Activated T-cell treated with anti-CD3 and anti-CD28 coated beads, Interleukin-2, amount 50 U/mL, for 24 hours (primary cell): ENCODE measurements at regions not wholly inside any gene's neighbourhood (a gene's known extent, or its start where the extent isn't known, plus 50 kb on each side); places are given as distances from the start of the nearest gene placed in this dataset.

ENCODE experiments used
- DNase-seq: peaks from one replicate; pipeline ENCODE4 v3.0.0-alpha.2; 2020
- H3K27ac Mint-ChIP-seq: 2 replicates; pipeline ENCODE4 v1.8.0; 2020; ENCODE audit warnings: mild to moderate bottlenecking, mixed read lengths
- H3K27me3 Mint-ChIP-seq: 2 replicates; pipeline ENCODE4 v1.8.0; 2020; ENCODE audit warnings: mixed read lengths
- H3K36me3 Mint-ChIP-seq: 2 replicates; pipeline ENCODE4 v1.8.0; 2020; ENCODE audit warnings: low read depth, mixed read lengths
- H3K4me1 Mint-ChIP-seq: 2 replicates; pipeline ENCODE4 v1.8.0; 2020; ENCODE audit warnings: low read depth, mixed read lengths
- H3K4me3 Mint-ChIP-seq: 2 replicates; pipeline ENCODE4 v1.8.0; 2020; ENCODE audit warnings: mild to moderate bottlenecking, moderate library complexity, mixed read lengths
- H3K9me3 Mint-ChIP-seq: 2 replicates; pipeline ENCODE4 v1.8.0; 2020; ENCODE audit warnings: mixed read lengths

DNA sequence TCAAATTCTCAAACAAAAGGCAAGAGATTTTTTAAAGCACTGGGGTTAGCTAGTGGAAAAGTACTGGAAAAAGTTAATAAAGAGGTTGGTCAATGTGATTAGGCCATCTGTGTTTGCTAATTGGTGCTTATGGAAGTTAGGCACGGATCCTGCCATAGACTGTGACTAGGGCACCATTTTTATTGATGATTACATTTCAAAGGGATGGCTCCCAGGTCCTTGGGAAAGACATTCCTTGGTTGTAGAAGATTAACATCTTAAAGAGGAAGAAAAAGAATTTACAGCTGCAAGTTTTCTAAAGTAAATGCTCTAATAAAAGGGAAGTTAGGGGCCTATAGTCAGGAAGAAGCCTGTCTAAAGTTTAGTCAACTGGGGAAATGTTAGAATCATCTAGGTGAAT is 1183.3 kb downstream of the DTWD2 start:
- H3K27ac Mint-ChIP-seq, result no peak overlapping the region
- no peaks in the 10 kb centered on the region for H3K4me1 Mint-ChIP-seq

DNA sequence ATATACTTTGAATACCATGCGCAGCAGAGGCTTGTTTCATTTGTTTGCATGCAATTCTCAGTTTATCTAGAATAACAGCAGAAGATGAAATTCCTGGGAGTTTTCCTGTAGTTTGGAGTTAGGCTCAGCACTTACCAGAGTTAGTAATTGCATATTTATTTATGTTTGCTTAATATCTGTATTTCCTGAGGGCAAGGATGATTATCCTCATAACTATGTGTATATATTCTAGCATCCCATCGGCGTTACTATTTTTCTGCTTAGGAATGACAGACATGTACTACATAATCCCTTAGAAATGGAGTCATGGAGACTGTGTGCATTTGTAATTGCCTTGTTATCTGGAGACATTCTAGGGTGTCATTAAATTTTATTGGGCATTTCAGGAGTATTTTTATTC is 1184.8 kb downstream of the DTWD2 start:
- Mint-ChIP-seq H3K9me3 (peaks cover 8% of the 10 kb centered on the region), H3K36me3 (no peaks in the 10 kb centered on the region), H3K27ac (no peak overlapping the region), H3K4me1 (no peaks in the 10 kb centered on the region), H3K27me3 (no peaks in the 10 kb centered on the region), H3K4me3 (no peak overlapping the region)
- DNase-seq, result no peak

More for the DNA sequence above, 1183.3 kb downstream of the DTWD2 start:
- H3K4me3 Mint-ChIP-seq, result no peak overlapping the region
- no peaks in the 10 kb centered on the region for H3K27me3 Mint-ChIP-seq
- no peaks in the 10 kb centered on the region for H3K36me3 Mint-ChIP-seq
- no peak for DNase-seq
- H3K9me3 Mint-ChIP-seq, result peaks cover 7% of the 10 kb centered on the region

DNA sequence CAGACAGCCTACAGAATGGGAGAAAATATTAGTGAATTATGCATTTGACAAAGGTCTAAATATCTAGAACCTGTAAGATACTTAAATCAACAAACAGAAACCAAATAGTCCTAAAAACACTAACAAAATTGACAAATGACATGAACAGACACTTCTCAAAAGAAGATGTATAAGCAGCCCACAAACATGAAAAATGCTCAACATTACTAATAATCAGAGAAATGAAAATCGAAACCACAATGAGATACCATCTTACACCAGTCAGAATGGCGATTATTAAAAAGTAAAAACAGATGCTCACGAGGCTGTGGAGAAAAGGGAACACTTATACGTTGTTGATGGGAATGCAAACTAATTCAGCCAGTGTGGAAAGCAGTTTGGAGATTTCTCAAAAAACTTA is 1186.8 kb downstream of the DTWD2 start:
- no peak for DNase-seq
- peaks cover 8% of the 10 kb centered on the region for H3K9me3 Mint-ChIP-seq
- H3K36me3 Mint-ChIP-seq, result no peaks in the 10 kb centered on the region
- no peak overlapping the region for H3K4me3 Mint-ChIP-seq
- no peak overlapping the region for H3K27ac Mint-ChIP-seq
- H3K4me1 Mint-ChIP-seq, result no peaks in the 10 kb centered on the region
- no peaks in the 10 kb centered on the region for H3K27me3 Mint-ChIP-seq

DNA sequence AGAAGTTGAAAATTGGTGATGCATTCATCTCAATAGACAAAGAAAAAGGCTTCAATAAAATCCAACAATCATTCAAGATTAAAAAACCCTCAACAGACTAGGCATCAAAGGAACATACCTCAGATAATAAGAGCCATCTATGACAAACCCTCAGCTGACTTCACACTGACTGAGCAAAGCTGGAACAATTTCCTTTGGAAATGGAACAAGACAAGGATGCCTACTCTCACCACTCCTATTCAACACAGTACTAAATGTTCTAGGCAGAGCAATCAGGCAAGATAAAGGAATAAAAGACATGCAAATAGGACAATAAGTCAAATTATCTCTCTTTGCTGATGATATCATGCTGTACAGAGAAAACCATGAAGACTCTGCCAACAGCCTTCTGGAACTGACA is 1188.1 kb downstream of the DTWD2 start:
- DNase-seq, result no peak
- H3K9me3 Mint-ChIP-seq, result peaks cover 8% of the 10 kb centered on the region
- no peak overlapping the region for H3K4me3 Mint-ChIP-seq
- no peaks in the 10 kb centered on the region for H3K27me3 Mint-ChIP-seq
- H3K27ac Mint-ChIP-seq, result no peak overlapping the region
- no peaks in the 10 kb centered on the region for H3K4me1 Mint-ChIP-seq
- no peaks in the 10 kb centered on the region for H3K36me3 Mint-ChIP-seq

DNA sequence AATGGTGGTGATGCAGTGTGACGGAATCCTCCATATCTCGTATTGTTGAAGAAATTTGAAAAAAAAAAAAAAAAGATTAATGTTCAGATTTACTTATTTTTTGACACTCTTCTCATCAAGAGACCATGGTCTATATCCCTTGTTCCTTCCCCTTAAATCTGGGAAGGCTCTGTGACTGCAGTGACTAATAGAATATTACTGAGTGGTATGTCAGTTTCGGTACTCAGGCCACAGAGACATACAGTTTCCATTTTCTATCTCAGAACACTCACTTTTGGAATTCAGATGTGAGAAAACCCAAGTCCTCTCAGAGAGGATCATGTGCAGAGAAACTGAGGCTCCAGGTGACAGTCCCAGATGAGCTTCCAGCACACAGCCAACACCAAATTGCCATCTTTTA is 1193.5 kb downstream of the DTWD2 start:
- DNase-seq, result no peak
- Mint-ChIP-seq H3K4me1 (no peaks in the 10 kb centered on the region), H3K27me3 (no peaks in the 10 kb centered on the region), H3K27ac (no peak overlapping the region), H3K9me3 (peaks cover 9% of the 10 kb centered on the region), H3K4me3 (no peak overlapping the region), H3K36me3 (no peaks in the 10 kb centered on the region)

DNA sequence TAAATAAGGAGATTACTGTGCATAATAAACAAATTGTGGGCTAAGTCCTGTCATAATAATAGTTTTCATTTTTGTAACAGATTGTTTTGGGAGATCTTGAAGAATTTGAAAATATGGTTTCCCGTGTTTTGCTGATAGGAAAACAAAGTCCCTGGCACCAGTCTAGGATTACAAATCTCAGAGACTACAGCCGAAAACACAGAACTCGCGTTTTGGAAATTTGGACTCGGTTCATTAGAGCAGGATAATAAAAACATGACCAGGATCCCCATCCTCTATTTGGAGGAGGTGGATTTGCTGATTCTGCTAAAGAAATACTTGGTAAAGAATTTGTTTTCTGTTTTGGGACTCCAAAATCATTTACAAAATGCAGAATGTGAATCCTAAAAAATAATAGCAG is 1194.4 kb downstream of the DTWD2 start:
- no peaks in the 10 kb centered on the region for H3K36me3 Mint-ChIP-seq

DNA sequence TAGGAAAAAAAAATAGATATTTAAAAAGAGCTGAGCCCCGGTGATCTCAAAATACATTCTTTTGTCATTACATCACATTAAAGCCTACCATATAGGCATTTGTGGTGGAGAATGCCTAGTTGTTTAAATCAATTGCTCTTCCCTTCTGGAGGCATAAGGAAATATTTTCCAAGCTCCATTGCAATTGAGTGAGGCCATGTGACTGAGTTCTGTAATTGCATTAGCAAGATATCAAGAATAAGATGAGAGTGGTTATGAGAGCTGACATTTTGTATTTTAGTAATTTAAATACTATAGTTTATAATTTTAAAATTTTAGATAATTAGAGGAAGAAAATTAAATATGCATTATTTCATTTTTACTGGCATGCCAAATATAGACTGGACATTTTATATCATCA is 1195.9 kb downstream of the DTWD2 start:
- Mint-ChIP-seq H3K9me3 (peaks cover 14% of the 10 kb centered on the region), H3K36me3 (no peaks in the 10 kb centered on the region), H3K4me3 (no peak overlapping the region), H3K27me3 (no peaks in the 10 kb centered on the region), H3K4me1 (no peaks in the 10 kb centered on the region), H3K27ac (no peak overlapping the region)
- DNase-seq, result no peak

More for the DNA sequence above, 1194.4 kb downstream of the DTWD2 start:
- Mint-ChIP-seq H3K27ac (no peak overlapping the region), H3K27me3 (no peaks in the 10 kb centered on the region), H3K9me3 (peaks cover 8% of the 10 kb centered on the region), H3K4me3 (no peak overlapping the region), H3K4me1 (no peaks in the 10 kb centered on the region)
- no peak for DNase-seq

DNA sequence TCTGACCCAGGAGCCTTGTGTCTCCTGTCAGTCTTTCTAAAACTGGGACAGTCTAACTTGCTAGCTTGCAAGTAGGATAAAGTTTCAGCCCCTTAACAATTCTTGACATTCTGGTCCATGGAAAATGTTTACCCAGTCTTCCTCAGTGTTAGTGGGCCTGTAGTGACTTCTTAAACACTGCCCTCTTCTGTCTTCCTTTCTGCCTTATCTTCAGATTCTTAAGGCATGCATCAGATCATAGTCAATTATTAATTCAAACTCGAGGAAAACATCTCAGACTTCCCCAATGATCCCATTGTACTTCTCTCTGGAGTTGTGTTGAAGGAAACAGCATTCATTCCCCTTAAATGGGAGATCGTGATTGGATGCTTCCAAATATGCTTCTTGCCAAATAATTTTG is 1199.8 kb downstream of the DTWD2 start:
- H3K36me3 Mint-ChIP-seq, result no peaks in the 10 kb centered on the region
- H3K9me3 Mint-ChIP-seq, result peaks cover 20% of the 10 kb centered on the region
- H3K4me3 Mint-ChIP-seq, result no peak overlapping the region
- H3K4me1 Mint-ChIP-seq, result no peaks in the 10 kb centered on the region
- DNase-seq, result no peak
- no peaks in the 10 kb centered on the region for H3K27me3 Mint-ChIP-seq
- H3K27ac Mint-ChIP-seq, result no peak overlapping the region

DNA sequence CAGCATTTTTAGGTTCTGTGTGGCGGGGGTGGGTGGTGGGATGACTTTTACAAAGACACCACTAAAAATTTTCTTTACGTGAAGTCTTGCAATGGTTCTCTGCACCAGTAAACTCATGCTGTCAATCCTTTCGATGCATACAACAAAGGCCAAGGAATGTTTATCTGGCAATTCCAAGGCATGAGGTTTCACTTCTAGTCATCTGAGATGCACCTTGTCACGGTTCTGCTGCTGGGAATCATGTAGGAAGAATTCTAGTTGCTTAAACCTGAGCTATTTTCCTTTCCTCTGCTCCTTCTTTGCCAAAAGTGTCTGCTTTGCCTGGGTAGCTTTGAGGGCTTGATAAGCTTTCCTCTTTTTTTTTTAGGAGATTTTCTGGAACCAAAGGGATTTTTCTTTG is 1204.5 kb upstream of the SEMA6A start:
- H3K27me3 Mint-ChIP-seq, result no peaks in the 10 kb centered on the region
- H3K27ac Mint-ChIP-seq, result no peak overlapping the region
- no peaks in the 10 kb centered on the region for H3K4me1 Mint-ChIP-seq
- H3K9me3 Mint-ChIP-seq, result no peaks in the 10 kb centered on the region
- H3K4me3 Mint-ChIP-seq, result no peak overlapping the region
- no peaks in the 10 kb centered on the region for H3K36me3 Mint-ChIP-seq
- DNase-seq, result no peak

DNA sequence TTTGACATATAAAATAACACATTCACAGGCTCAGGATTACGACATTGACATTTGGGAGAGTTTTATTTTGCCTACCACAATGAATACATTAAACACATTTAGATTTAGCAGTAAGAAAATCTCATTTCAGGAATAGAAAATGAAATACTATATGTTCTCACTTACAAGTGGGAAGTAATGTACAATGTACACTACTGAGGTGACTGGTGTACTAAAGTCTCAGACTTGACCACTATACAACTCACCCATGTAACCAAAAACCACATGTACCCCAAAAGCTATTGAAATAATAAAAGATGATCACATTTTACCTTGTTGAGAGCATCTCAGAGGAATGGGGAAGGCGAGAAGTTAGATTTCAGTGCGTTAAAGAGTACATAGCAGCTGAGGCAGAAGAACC is 1202.4 kb upstream of the SEMA6A start:
- H3K9me3 Mint-ChIP-seq, result no peaks in the 10 kb centered on the region
- H3K27me3 Mint-ChIP-seq, result no peaks in the 10 kb centered on the region
- no peak for DNase-seq
- H3K36me3 Mint-ChIP-seq, result no peaks in the 10 kb centered on the region
- no peak overlapping the region for H3K27ac Mint-ChIP-seq
- no peaks in the 10 kb centered on the region for H3K4me1 Mint-ChIP-seq
- H3K4me3 Mint-ChIP-seq, result no peak overlapping the region

DNA sequence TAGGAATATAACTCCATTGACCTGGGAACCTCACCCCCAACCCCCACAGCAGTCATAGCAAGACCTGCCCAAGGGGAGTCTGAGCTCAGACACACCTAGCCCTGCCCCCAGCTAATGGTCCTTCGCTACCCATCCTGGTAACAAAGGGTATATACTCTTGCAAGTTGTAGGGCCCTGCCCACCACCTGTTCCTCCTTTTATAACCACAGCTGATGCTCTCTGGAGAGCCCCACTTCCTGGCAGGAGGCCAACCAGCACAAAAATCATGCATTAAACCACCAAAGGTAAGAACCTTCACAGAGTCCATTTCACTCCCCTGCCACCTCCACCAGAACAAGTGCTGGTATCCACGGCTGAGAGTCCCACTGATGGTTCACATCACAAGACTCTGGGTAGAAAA is 1195.3 kb upstream of the SEMA6A start:
- no peaks in the 10 kb centered on the region for H3K27me3 Mint-ChIP-seq
- no peak for DNase-seq
- no peak overlapping the region for H3K4me3 Mint-ChIP-seq
- no peaks in the 10 kb centered on the region for H3K36me3 Mint-ChIP-seq
- H3K9me3 Mint-ChIP-seq, result peaks cover 9% of the 10 kb centered on the region
- no peak overlapping the region for H3K27ac Mint-ChIP-seq
- H3K4me1 Mint-ChIP-seq, result no peaks in the 10 kb centered on the region

DNA sequence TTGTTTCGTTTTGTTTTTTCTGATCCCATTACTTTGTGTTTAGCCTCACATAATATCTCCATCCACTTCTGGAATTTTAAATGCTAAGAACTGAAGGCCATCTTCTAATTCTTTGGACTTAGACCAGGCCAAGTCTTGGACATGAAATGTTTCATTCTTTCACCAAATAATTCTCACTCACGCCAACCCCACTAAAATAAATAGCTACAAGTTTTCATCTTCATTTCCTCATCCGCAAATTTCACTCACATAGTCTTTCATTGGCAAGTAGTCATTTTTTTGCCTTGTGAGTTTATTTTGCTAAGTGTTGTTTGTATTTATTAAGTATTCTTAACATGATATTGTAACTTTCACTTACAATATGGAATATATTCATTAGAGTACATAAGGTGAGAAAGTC is 1188.6 kb upstream of the SEMA6A start:
- DNase-seq, result no peak
- H3K9me3 Mint-ChIP-seq, result peaks cover 8% of the 10 kb centered on the region
- no peaks in the 10 kb centered on the region for H3K36me3 Mint-ChIP-seq
- H3K4me1 Mint-ChIP-seq, result no peaks in the 10 kb centered on the region
- H3K4me3 Mint-ChIP-seq, result no peak overlapping the region
- H3K27ac Mint-ChIP-seq, result no peak overlapping the region
- H3K27me3 Mint-ChIP-seq, result no peaks in the 10 kb centered on the region

DNA sequence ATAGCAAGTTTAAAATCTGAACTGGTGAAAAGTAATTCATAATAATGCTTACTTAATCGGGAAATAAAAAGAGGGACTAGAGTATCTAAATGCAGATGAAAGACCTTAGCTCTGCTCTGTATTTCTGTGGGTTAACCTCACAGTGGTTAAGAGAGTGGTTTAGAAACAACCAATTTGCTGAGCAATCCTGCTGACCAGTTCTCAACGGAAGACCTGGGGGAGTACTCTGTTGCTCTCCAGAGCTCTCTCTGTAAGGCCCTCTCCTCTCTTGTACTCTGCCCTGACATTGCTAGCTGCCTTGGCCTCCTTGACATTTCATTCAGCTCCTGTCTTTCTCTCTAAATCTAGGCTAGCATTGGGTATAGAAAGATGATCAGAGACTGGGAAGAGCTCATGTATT is 1186.6 kb upstream of the SEMA6A start:
- H3K9me3 Mint-ChIP-seq, result peaks cover 8% of the 10 kb centered on the region
- no peaks in the 10 kb centered on the region for H3K27me3 Mint-ChIP-seq
- no peak overlapping the region for H3K4me3 Mint-ChIP-seq
- H3K4me1 Mint-ChIP-seq, result no peaks in the 10 kb centered on the region
- no peaks in the 10 kb centered on the region for H3K36me3 Mint-ChIP-seq
- no peak overlapping the region for H3K27ac Mint-ChIP-seq
- DNase-seq, result no peak

DNA sequence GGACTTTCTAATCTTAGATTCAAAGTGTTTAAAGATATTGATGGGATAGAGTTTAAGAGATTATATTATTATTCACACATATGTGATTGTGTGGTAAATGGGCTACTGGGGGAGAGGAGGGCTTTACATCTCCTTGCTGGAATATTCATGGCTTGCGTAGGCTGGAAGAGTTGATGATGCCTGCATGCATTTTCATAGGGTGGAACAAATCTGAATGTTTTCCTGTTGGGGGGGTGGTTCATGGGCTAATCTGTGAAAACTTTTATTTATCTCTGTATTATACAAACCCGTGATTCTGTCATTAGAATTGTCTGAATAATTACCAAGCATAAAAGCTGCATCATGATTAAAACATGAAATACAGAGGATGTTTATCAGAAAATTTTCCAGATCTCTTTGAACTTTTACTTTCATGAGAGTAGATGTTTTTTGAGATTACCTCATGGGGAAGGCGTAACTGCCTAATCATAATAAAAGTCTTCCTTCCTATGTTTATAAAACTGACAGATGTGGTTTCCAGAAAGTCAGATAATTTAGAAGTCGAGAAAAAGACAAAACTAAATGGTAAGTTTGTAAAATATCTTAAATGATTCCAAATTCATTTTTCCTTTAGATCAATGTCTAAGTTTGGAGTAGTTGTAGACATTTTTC is 1185.4 kb upstream of the SEMA6A start:
- Mint-ChIP-seq H3K4me1 (no peaks in the 10 kb centered on the region), H3K4me3 (no peak overlapping the region), H3K9me3 (peaks cover 8% of the 10 kb centered on the region), H3K27me3 (no peaks in the 10 kb centered on the region), H3K27ac (no peak overlapping the region), H3K36me3 (no peaks in the 10 kb centered on the region)
- DNase-seq, result no peak

DNA sequence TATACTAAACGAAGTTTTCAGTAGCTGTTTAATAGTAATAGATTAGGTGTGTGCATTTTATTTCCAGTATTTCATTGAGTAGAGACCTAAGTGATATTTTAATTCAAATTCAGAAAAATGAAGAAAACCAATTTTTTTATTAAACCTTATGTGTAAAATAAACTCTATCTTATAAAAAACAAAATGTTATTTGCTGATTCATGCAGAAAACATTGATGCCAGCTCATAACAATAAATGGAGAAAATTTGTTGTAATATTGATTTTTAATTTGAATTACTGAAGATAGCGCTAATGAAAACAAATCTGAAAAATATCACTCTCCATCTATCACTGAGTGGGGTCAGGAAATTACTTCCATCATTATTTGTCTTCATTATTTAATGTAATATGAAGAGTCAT is 1177.8 kb upstream of the SEMA6A start:
- Mint-ChIP-seq H3K27me3 (no peaks in the 10 kb centered on the region), H3K9me3 (peaks cover 5% of the 10 kb centered on the region), H3K36me3 (no peaks in the 10 kb centered on the region), H3K27ac (no peak overlapping the region), H3K4me3 (no peak overlapping the region), H3K4me1 (no peaks in the 10 kb centered on the region)
- no peak for DNase-seq

DNA sequence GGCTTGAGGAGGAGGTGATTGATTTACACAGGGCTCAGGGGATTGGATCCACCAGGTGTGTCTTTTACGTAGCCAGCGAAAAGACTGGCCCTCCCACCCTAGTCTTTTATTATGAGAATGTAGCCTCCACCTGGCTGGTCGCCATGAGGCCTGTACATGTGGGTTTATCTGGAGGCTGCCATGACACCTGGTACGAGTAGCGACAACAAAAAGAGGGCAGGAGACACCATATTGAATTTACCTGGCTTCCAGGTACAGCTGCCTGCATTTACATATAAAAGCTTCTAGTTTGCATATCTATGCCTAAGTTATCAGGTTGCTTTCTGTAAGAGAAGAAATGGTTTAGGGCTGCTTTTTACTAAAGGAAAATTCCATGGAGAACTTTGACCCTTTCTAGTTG is 1173.7 kb upstream of the SEMA6A start:
- Mint-ChIP-seq H3K4me1 (no peaks in the 10 kb centered on the region), H3K27ac (no peak overlapping the region), H3K36me3 (no peaks in the 10 kb centered on the region), H3K27me3 (no peaks in the 10 kb centered on the region), H3K9me3 (peaks cover 5% of the 10 kb centered on the region), H3K4me3 (no peak overlapping the region)
- DNase-seq, result no peak
